ENCODE measurements at regions not wholly inside any gene's neighbourhood (a gene's known extent, or its start where the extent isn't known, plus 50 kb on each side); places are given as distances from the start of the nearest gene placed in this dataset.

DNA sequence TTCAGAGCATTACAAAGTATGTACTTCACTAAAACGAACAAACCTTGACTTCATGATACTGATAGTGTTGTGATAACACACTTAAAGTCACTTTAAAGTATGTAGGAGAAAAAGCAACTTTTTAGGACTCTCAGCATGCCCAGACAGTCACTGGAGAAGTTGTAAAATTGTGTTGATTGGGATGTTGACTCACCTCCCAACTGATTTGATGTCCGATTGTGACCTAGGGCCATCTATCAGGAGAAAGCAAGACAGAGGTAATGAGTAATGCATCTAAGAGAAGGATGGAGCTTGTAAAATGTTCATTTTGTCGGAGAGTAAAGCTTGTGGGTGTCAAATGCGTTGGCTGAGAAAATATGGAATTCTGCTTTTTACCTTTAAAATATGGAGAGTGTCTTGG, 135.4 kb upstream of the SEMA3D start:
- TF ChIP-seq, protein P1, sequence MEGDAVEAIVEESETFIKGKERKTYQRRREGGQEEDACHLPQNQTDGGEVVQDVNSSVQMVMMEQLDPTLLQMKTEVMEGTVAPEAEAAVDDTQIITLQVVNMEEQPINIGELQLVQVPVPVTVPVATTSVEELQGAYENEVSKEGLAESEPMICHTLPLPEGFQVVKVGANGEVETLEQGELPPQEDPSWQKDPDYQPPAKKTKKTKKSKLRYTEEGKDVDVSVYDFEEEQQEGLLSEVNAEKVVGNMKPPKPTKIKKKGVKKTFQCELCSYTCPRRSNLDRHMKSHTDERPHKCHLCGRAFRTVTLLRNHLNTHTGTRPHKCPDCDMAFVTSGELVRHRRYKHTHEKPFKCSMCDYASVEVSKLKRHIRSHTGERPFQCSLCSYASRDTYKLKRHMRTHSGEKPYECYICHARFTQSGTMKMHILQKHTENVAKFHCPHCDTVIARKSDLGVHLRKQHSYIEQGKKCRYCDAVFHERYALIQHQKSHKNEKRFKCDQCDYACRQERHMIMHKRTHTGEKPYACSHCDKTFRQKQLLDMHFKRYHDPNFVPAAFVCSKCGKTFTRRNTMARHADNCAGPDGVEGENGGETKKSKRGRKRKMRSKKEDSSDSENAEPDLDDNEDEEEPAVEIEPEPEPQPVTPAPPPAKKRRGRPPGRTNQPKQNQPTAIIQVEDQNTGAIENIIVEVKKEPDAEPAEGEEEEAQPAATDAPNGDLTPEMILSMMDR (IDR thresholded peaks at IDR 0.05), result no peak
- no peak for TF ChIP-seq EP300 (IDR thresholded peaks at IDR 0.05; ENCODE audit: low read depth)
- TF ChIP-seq POLR2A (IDR thresholded peaks at IDR 0.05), result no peak
